OCI-LY1 (cell line): ENCODE measurements at regions not wholly inside any gene's neighbourhood (a gene's known extent, or its start where the extent isn't known, plus 50 kb on each side); places are given as distances from the start of the nearest gene placed in this dataset.

ENCODE experiments used
- CTCF ChIP-seq: fragments of 200-600 bp; sonication (generic), shearing (Covaris generic); IDR thresholded peaks from 2 replicates; pipeline ENCODE4 v1.5.1; 2017; ENCODE audit warnings: mild to moderate bottlenecking, antibody characterized with exemption, low read length, moderate library complexity, mixed read lengths
- EZH2 ChIP-seq: fragments of 200-600 bp; sonication (generic), shearing (Covaris generic); IDR thresholded peaks from 2 replicates; pipeline ENCODE4 v1.8.0; 2017; ENCODE audit warnings: borderline replicate concordance, mixed run types, mild to moderate bottlenecking, antibody characterized with exemption, low read length, moderate library complexity, mixed read lengths

DNA sequence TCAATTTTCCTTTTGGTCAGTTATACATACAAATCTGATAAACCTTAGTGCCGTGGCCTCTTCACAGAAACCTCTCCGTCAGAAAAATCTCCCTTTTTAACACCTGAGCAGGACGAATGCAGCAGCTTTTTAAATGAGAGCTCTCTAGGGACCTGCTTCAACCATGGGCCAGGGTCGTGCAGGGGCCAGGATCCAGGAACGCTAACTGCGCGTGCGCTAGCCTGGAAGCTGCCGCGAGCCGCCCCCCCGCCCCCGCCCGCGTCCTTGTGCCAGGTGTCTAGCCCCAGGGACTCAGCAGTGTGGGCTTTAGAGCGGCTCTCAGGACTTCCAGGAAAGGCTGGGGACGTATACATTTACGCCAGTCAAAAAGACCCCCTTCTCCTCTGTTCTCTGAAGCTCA, 136.8 kb upstream of the FMN2 start:
- TF ChIP-seq CTCF (no peak), EZH2 (no peak)
